GM12878 (cell line): ENCODE measurements at regions not wholly inside any gene's neighbourhood (a gene's known extent, or its start where the extent isn't known, plus 50 kb on each side); places are given as distances from the start of the nearest gene placed in this dataset.

Experiments used
- POLR2A ChIP-seq: IDR thresholded peaks from 2 replicates; pipeline ENCODE4 v1.6.1; 2011; ENCODE audit warnings: low read depth, mild to moderate bottlenecking, low read length
- TF ChIP-seq, protein P1 (sequence below), 3 experiments: IDR thresholded peaks in 2 of 3; conservative IDR thresholded peaks in 1 of 3; 2 replicates each; pipeline ENCODE4 v1.5.1; 2011; ENCODE audit warnings: low read depth in 3 of 3, low read length in 3 of 3, mild to moderate bottlenecking in 3 of 3, control low read depth in 2 of 3, moderate library complexity in 2 of 3, inconsistent platforms in 1 of 3, mixed read lengths in 1 of 3; ENCODE audit not compliant: control insufficient read depth in 2 of 3, insufficient read depth in 1 of 3; ENCODE audit errors: extremely low read depth in 1 of 3

DNA sequence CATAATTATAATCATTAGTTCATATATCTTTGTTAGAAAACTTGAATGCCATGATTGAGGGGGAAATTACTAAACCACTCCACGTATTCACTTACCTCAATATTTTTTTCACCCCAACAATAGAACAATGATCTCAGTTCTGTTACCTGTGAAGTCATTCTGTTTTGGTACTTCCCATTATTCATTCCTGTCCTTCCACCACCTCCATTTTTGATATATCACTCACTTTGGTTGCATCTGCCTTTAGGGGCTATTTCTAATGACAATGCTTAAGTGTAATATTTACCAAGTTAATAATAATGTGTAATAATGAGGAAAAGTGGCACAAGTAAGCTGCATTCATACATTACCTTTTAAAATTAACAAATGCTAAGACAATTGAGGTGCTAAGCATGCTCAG is 218.4 kb downstream of the SPATA31D1 start:
- TF ChIP-seq, protein P1, sequence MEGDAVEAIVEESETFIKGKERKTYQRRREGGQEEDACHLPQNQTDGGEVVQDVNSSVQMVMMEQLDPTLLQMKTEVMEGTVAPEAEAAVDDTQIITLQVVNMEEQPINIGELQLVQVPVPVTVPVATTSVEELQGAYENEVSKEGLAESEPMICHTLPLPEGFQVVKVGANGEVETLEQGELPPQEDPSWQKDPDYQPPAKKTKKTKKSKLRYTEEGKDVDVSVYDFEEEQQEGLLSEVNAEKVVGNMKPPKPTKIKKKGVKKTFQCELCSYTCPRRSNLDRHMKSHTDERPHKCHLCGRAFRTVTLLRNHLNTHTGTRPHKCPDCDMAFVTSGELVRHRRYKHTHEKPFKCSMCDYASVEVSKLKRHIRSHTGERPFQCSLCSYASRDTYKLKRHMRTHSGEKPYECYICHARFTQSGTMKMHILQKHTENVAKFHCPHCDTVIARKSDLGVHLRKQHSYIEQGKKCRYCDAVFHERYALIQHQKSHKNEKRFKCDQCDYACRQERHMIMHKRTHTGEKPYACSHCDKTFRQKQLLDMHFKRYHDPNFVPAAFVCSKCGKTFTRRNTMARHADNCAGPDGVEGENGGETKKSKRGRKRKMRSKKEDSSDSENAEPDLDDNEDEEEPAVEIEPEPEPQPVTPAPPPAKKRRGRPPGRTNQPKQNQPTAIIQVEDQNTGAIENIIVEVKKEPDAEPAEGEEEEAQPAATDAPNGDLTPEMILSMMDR (IDR thresholded peaks at IDR 0.05 in 2 of 3, conservative IDR thresholded peaks at IDR 0.05 in 1 of 3; ENCODE audit: control insufficient read depth in 2 of 3, extremely low read depth in 1 of 3, insufficient read depth in 1 of 3, low read depth in 3 of 3, low read length in 3 of 3), result no peak
- TF ChIP-seq POLR2A, result no peak
